Stomach (tissue), 8 donors: ENCODE measurements at regions not wholly inside any gene's neighbourhood (a gene's known extent, or its start where the extent isn't known, plus 50 kb on each side); places are given as distances from the start of the nearest gene placed in this dataset.
"Not testable (repeated sequence)": the region's sequence is repeated elsewhere in the genome, so short reads cannot be mapped to it uniquely, and the experiment has no call there.

Experiments used
- DNase-seq, 2 donors: peaks; one replicate each; pipeline versions ENCODE4 v3.0.0 to v3.0.0-alpha.2; 2013 to 2019
- H3K27ac ChIP-seq, 5 donors: fragments of 200-600 bp in 4 of 5; sonication (generic) in 4 of 5; one replicate each; pipeline ENCODE4 v1.5.1; 2013 to 2019; ENCODE audit warnings: mild to moderate bottlenecking in 1 of 5, moderate library complexity in 1 of 5
- H3K27me3 ChIP-seq, 3 donors: fragments of 200-600 bp; sonication (generic); one replicate each; pipeline ENCODE4 v1.5.1; 2017 to 2019; ENCODE audit warnings: mixed run types in 1 of 3
- H3K36me3 ChIP-seq, 4 donors: fragments of 200-600 bp; sonication (generic); 1 replicate in 3 of 4; 2 replicates in 1 of 4; pipeline ENCODE4 v1.5.1; 2016 to 2019
- H3K4me1 ChIP-seq, 4 donors: fragments of 200-600 bp; sonication (generic); one replicate each; pipeline ENCODE4 v1.5.1; 2016 to 2019
- H3K4me3 ChIP-seq, 4 donors: fragments of 200-600 bp; sonication (generic) in 3 of 4; one replicate each; pipeline ENCODE4 v1.5.1; 2016 to 2019; ENCODE audit warnings: mild to moderate bottlenecking in 1 of 4
- H3K9me3 ChIP-seq, 4 donors: fragments of 200-600 bp; sonication (generic); one replicate each; pipeline ENCODE4 v1.5.1; 2016 to 2019
- CTCF ChIP-seq, 7 experiments: fragments of 450-650 bp in 4 of 7; fragments of 200-600 bp in 3 of 7; sonication (generic) in 3 of 7; IDR thresholded peaks; one replicate each; pipeline ENCODE4 v1.5.1; 2016 to 2019; ENCODE audit warnings: antibody characterized with exemption in 7 of 7, control low read depth in 2 of 7, mild to moderate bottlenecking in 1 of 7
- EP300 ChIP-seq: sonication (generic); formaldehyde crosslinking; IDR thresholded peaks from one replicate; pipeline ENCODE4 v1.6.1; 2017; ENCODE audit warnings: antibody characterized with exemption
- POLR2A ChIP-seq, 4 donors: fragments of 450-650 bp; IDR thresholded peaks; one replicate each; pipeline ENCODE4 v1.6.1; 2016; ENCODE audit warnings: antibody characterized with exemption in 4 of 4, control low read depth in 2 of 4, mild to moderate bottlenecking in 1 of 4, moderate library complexity in 1 of 4
- POLR2AphosphoS5 ChIP-seq, 3 donors: sonication (generic); formaldehyde crosslinking; IDR thresholded peaks; one replicate each; pipeline ENCODE4 v1.6.1; 2016; ENCODE audit warnings: antibody characterized with exemption in 3 of 3
- WGBS, 5 donors: extraction: QIAGEN DNeasy Blood & Tissue Kit in 3 of 5; methylation state at CpG; one replicate each; pipeline versions ENCODE4 v1.1.5 to v1.1.7; 2013 to 2018; 5-methylcytosine and 5-hydroxymethylcytosine counted together
- intact Hi-C: fragments of 100-400 bp; cut with DNase I; formaldehyde crosslinking; loops from one replicate; pipeline ENCODE4 v1.15.1; 2023; ENCODE audit warnings: low total_unique reads
- donor health status: healthy with polysubstance abuse.
- donor health status: Bipolar disorder and iron deficiency.
- donor health status: healthy.

- intact Hi-C loops = no loop called here
- peak in 1 of 2 donors; percentile 40 for DNase-seq
- H3K27me3 ChIP-seq = no peaks in the 10 kb centered on the region
- no peaks in the 10 kb centered on the region for H3K36me3 ChIP-seq
- H3K27ac ChIP-seq = no peak overlapping the region
- no peak overlapping the region for H3K4me3 ChIP-seq
- H3K4me1 ChIP-seq = no peaks in the 10 kb centered on the region
- WGBS, 5 donors = 42 to 57% (median 44%) methylated on average over 3 of the region's 3 CpGs
- H3K9me3 ChIP-seq = no peaks in the 10 kb centered on the region
- TF ChIP-seq POLR2AphosphoS5 (IDR thresholded peaks at IDR 0.05) = peak in 1 of 3 donors; percentile 36
- TF ChIP-seq CTCF (IDR thresholded peaks at IDR 0.05) = no peak
Measured at GRCh38 chr5:167294882-167295680, 996.4 kb upstream of the WWC1 start.

GRCh38 chr5:167295681-167296005, 995.8 kb upstream of the WWC1 start:
- WGBS, 5 donors = 81 to 98% (median 84%) methylated on average over 2 of the region's 2 CpGs
- no peaks in the 10 kb centered on the region for H3K36me3 ChIP-seq
- H3K27me3 ChIP-seq = no peaks in the 10 kb centered on the region
- TF ChIP-seq POLR2A (IDR thresholded peaks at IDR 0.05) (no peak), EP300 (no peak), CTCF (IDR thresholded peaks at IDR 0.05) (no peak), POLR2AphosphoS5 (IDR thresholded peaks at IDR 0.05) (no peak)
- no peak overlapping the region for H3K27ac ChIP-seq
- no peak overlapping the region for H3K4me3 ChIP-seq
- no peaks in the 10 kb centered on the region for H3K9me3 ChIP-seq
- intact Hi-C loops = no loop called here
- H3K4me1 ChIP-seq = no peaks in the 10 kb centered on the region
- no peak for DNase-seq

GRCh38 chr5:167296066-167296465, 995.4 kb upstream of the WWC1 start:
- no peaks in the 10 kb centered on the region for H3K27me3 ChIP-seq
- intact Hi-C loops = no loop called here
- TF ChIP-seq POLR2AphosphoS5 (IDR thresholded peaks at IDR 0.05) = no peak
- TF ChIP-seq POLR2A (IDR thresholded peaks at IDR 0.05) = no peak
- TF ChIP-seq CTCF (IDR thresholded peaks at IDR 0.05) = no peak
- no peak for TF ChIP-seq EP300
- H3K4me1 ChIP-seq = no peaks in the 10 kb centered on the region
- no peaks in the 10 kb centered on the region for H3K36me3 ChIP-seq
- H3K27ac ChIP-seq = no peak overlapping the region
- H3K4me3 ChIP-seq = no peak overlapping the region
- DNase-seq = no peak
- H3K9me3 ChIP-seq = no peaks in the 10 kb centered on the region
- WGBS, 5 donors = 58 to 85% (median 70%) methylated on average over 5 of the region's 5 CpGs

GRCh38 chr5:167296661-167297060, 994.8 kb upstream of the WWC1 start:
- no peaks in the 10 kb centered on the region for H3K4me1 ChIP-seq
- no peaks in the 10 kb centered on the region for H3K27me3 ChIP-seq
- intact Hi-C loops = no loop called here
- DNase-seq = no peak
- H3K27ac ChIP-seq = no peak overlapping the region
- H3K4me3 ChIP-seq = no peak overlapping the region
- H3K36me3 ChIP-seq = no peaks in the 10 kb centered on the region
- TF ChIP-seq POLR2AphosphoS5 (IDR thresholded peaks at IDR 0.05) = no peak
- no peak for TF ChIP-seq CTCF (IDR thresholded peaks at IDR 0.05)
- no peak for TF ChIP-seq POLR2A (IDR thresholded peaks at IDR 0.05)
- no peak for TF ChIP-seq EP300
- 67 to 96% (median 89%) methylated on average over 1 of the region's 1 CpG for WGBS, 5 donors
- no peaks in the 10 kb centered on the region for H3K9me3 ChIP-seq

GRCh38 chr5:167299861-167300260, 991.6 kb upstream of the WWC1 start:
- intact Hi-C loops, H3K4me1 ChIP-seq, DNase-seq, H3K36me3 ChIP-seq, H3K9me3 ChIP-seq, H3K4me3 ChIP-seq, H3K27ac ChIP-seq, H3K27me3 ChIP-seq: not testable (repeated sequence)
- WGBS, 5 donors = 78 to 80% (median 79%) methylated on average over 7 of the region's 7 CpGs
